Loucy (cell line): ENCODE measurements at regions not wholly inside any gene's neighbourhood (a gene's known extent, or its start where the extent isn't known, plus 50 kb on each side); places are given as distances from the start of the nearest gene placed in this dataset.

Experiments
- CTCF ChIP-seq: fragments of 200-600 bp; sonication (generic); conservative IDR thresholded peaks from 2 replicates; pipeline ENCODE4 v1.5.1; 2014; ENCODE audit warnings: mild to moderate bottlenecking, antibody characterized with exemption, low read length
- EZH2phosphoT487 ChIP-seq: fragments of 200-600 bp; IDR thresholded peaks from 2 replicates; pipeline ENCODE4 v1.6.1; 2018; ENCODE audit warnings: antibody characterized with exemption, mild to moderate bottlenecking, moderate library complexity, borderline replicate concordance

GRCh38 chr10:105697290-105697780 is 1056.2 kb downstream of the SORCS3 start:
- no peak for TF ChIP-seq CTCF
- TF ChIP-seq EZH2phosphoT487 = no peak
